ENCODE measurements at regions not wholly inside any gene's neighbourhood (a gene's known extent, or its start where the extent isn't known, plus 50 kb on each side); places are given as distances from the start of the nearest gene placed in this dataset.

DNA sequence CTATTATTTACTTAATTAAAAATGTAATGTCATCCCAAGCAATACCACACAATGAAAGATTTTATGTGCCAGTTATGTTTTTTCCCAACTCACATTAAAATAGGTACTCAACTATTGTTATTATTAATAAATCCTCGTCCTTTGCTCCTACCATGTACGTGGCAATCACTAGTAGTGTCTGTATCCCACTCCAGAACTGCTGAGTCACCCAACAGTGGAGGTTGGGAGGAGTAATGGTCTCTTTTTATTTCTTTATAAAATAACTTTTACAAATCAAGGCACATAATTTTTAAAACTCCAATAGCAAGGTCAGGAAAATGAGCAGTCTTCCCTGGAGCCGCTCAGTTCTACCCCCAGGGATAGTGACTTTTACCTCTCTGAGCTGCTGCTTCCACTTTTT, 273.5 kb upstream of the PLPP4 start:
- TF ChIP-seq, protein P1, sequence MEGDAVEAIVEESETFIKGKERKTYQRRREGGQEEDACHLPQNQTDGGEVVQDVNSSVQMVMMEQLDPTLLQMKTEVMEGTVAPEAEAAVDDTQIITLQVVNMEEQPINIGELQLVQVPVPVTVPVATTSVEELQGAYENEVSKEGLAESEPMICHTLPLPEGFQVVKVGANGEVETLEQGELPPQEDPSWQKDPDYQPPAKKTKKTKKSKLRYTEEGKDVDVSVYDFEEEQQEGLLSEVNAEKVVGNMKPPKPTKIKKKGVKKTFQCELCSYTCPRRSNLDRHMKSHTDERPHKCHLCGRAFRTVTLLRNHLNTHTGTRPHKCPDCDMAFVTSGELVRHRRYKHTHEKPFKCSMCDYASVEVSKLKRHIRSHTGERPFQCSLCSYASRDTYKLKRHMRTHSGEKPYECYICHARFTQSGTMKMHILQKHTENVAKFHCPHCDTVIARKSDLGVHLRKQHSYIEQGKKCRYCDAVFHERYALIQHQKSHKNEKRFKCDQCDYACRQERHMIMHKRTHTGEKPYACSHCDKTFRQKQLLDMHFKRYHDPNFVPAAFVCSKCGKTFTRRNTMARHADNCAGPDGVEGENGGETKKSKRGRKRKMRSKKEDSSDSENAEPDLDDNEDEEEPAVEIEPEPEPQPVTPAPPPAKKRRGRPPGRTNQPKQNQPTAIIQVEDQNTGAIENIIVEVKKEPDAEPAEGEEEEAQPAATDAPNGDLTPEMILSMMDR (IDR thresholded peaks at IDR 0.05), result no peak
- TF ChIP-seq POLR2A (IDR thresholded peaks at IDR 0.05), result no peak

Measured in tibial nerve (tissue), 3 donors.